ENCODE measurements at regions not wholly inside any gene's neighbourhood (a gene's known extent, or its start where the extent isn't known, plus 50 kb on each side); places are given as distances from the start of the nearest gene placed in this dataset.

GRCh38 chrX:124239911-124240310, 92.5 kb upstream of the TEX13D start:
- H3K27ac ChIP-seq = no peak overlapping the region
- no peaks in the 10 kb centered on the region for H3K27me3 ChIP-seq
- no peak for DNase-seq
- H3K4me3 ChIP-seq = no peak overlapping the region
- TF ChIP-seq CTCF (IDR thresholded peaks at IDR 0.05) (no peak), POLR2A (IDR thresholded peaks at IDR 0.05) (no peak)
- WGBS, 2 donors = 63 to 73% methylated on average over 5 to 6 of the region's 6 CpGs
- no peaks in the 10 kb centered on the region for H3K4me1 ChIP-seq
- no peaks in the 10 kb centered on the region for H3K9me3 ChIP-seq
- no peaks in the 10 kb centered on the region for H3K36me3 ChIP-seq
- no peak for ATAC-seq (ENCODE audit: low FRiP score in 2 of 2)

- H3K27me3 ChIP-seq = no peaks in the 10 kb centered on the region
- H3K27ac ChIP-seq = no peak overlapping the region
- H3K36me3 ChIP-seq = no peaks in the 10 kb centered on the region
- DNase-seq (no peak), ATAC-seq (ENCODE audit: low FRiP score in 2 of 2) (peak in 1 of 2 donors; percentile 58)
- H3K9me3 ChIP-seq = no peaks in the 10 kb centered on the region
- TF ChIP-seq EP300 (IDR thresholded peaks at IDR 0.05) = no peak
- TF ChIP-seq POLR2AphosphoS5 (IDR thresholded peaks at IDR 0.05) = no peak
- TF ChIP-seq POLR2A (IDR thresholded peaks at IDR 0.05) = no peak
- TF ChIP-seq CTCF (IDR thresholded peaks at IDR 0.05) = no peak
- no peak overlapping the region for H3K4me3 ChIP-seq
- H3K4me1 ChIP-seq = no peaks in the 10 kb centered on the region
Observed at GRCh38 chrX:124240422-124240821, 92.0 kb upstream of the TEX13D start.

- H3K27ac ChIP-seq = no peak overlapping the region
- no peaks in the 10 kb centered on the region for H3K9me3 ChIP-seq
- no peaks in the 10 kb centered on the region for H3K4me1 ChIP-seq
- WGBS, 2 donors = 47 to 60% methylated on average over 5 of the region's 5 CpGs
- H3K27me3 ChIP-seq = no peaks in the 10 kb centered on the region
- no peaks in the 10 kb centered on the region for H3K36me3 ChIP-seq
- DNase-seq (no peak), ATAC-seq (ENCODE audit: low FRiP score in 2 of 2) (no peak)
- TF ChIP-seq POLR2A (IDR thresholded peaks at IDR 0.05) = no peak
- TF ChIP-seq POLR2AphosphoS5 (IDR thresholded peaks at IDR 0.05) = no peak
- no peak for TF ChIP-seq EP300 (IDR thresholded peaks at IDR 0.05)
- TF ChIP-seq CTCF (IDR thresholded peaks at IDR 0.05) = no peak
- H3K4me3 ChIP-seq = no peak overlapping the region
Observed at GRCh38 chrX:124242131-124242530, 90.3 kb upstream of the TEX13D start.

GRCh38 chrX:124249345-124249744, 83.1 kb upstream of the TEX13D start:
- Histone ChIP-seq H3K27ac (no peak overlapping the region), H3K36me3 (no peaks in the 10 kb centered on the region), H3K4me3 (no peak overlapping the region), H3K27me3 (no peaks in the 10 kb centered on the region), H3K4me1 (no peaks in the 10 kb centered on the region), H3K9me3 (no peaks in the 10 kb centered on the region)
- DNase-seq (no peak), ATAC-seq (ENCODE audit: low FRiP score in 2 of 2) (no peak)
- 90 to 100% methylated on average over 1 of the region's 1 CpG for WGBS, 2 donors
- TF ChIP-seq CTCF (IDR thresholded peaks at IDR 0.05) = no peak
- no peak for TF ChIP-seq EP300 (IDR thresholded peaks at IDR 0.05)
- no peak for TF ChIP-seq POLR2A (IDR thresholded peaks at IDR 0.05)
- no peak for TF ChIP-seq POLR2AphosphoS5 (IDR thresholded peaks at IDR 0.05)

- no peaks in the 10 kb centered on the region for H3K27me3 ChIP-seq
- ATAC-seq (ENCODE audit: low FRiP score in 2 of 2) (no peak), DNase-seq (no peak)
- no peaks in the 10 kb centered on the region for H3K4me1 ChIP-seq
- TF ChIP-seq POLR2A (IDR thresholded peaks at IDR 0.05) (no peak), EP300 (IDR thresholded peaks at IDR 0.05) (no peak), POLR2AphosphoS5 (IDR thresholded peaks at IDR 0.05) (no peak), CTCF (IDR thresholded peaks at IDR 0.05) (no peak)
- H3K36me3 ChIP-seq = no peaks in the 10 kb centered on the region
- no peak overlapping the region for H3K4me3 ChIP-seq
- no peak overlapping the region for H3K27ac ChIP-seq
- no peaks in the 10 kb centered on the region for H3K9me3 ChIP-seq
Observed at GRCh38 chrX:124250835-124251437, 81.5 kb upstream of the TEX13D start.
